Thoracic aorta (tissue), 2 donors: ENCODE measurements at regions not wholly inside any gene's neighbourhood (a gene's known extent, or its start where the extent isn't known, plus 50 kb on each side); places are given as distances from the start of the nearest gene placed in this dataset.

ENCODE experiments used
- ATAC-seq: fragments of 150-250 bp; one replicate; pipeline ENCODE4 v1.8.0; 2017; ENCODE audit warnings: low read depth; ENCODE audit not compliant: insufficient number of reproducible peaks, low FRiP score
- DNase-seq: peaks from one replicate; pipeline ENCODE4 v3.0.0-alpha.2; 2020; ENCODE audit warnings: low spot score
- H3K27ac ChIP-seq, 2 donors: fragments of 200-600 bp; sonication (generic); 1 replicate in 1 of 2; 2 replicates in 1 of 2; pipeline ENCODE4 v1.5.1; 2016; ENCODE audit warnings: mild to moderate bottlenecking in 2 of 2, moderate library complexity in 2 of 2
- H3K27me3 ChIP-seq: fragments of 200-600 bp; sonication (generic); replicated peaks from 2 replicates; pipeline ENCODE4 v1.6.0; 2016; ENCODE audit warnings: mild to moderate bottlenecking; ENCODE audit not compliant: insufficient read depth
- H3K36me3 ChIP-seq: fragments of 200-600 bp; sonication (generic); one replicate; pipeline ENCODE4 v1.5.1; 2016
- H3K4me1 ChIP-seq, 2 donors: fragments of 200-600 bp; sonication (generic); 1 replicate in 1 of 2; 2 replicates in 1 of 2; pipeline versions ENCODE4 v1.5.1 to v1.6.0; 2016; ENCODE audit warnings: low read depth in 2 of 2, mild to moderate bottlenecking in 1 of 2; ENCODE audit not compliant: control insufficient read depth in 1 of 2
- H3K4me3 ChIP-seq: fragments of 200-600 bp; sonication (generic); 2 replicates; pipeline ENCODE4 v1.5.1; 2016; ENCODE audit warnings: mild to moderate bottlenecking
- H3K9me3 ChIP-seq: fragments of 200-600 bp; sonication (generic); 2 replicates; pipeline ENCODE4 v1.5.1; 2016
- TF ChIP-seq, protein P1 (sequence below): fragments of 200-600 bp; sonication (generic); IDR thresholded peaks from one replicate; pipeline ENCODE4 v1.5.1; 2019; ENCODE audit warnings: antibody characterized with exemption

DNA sequence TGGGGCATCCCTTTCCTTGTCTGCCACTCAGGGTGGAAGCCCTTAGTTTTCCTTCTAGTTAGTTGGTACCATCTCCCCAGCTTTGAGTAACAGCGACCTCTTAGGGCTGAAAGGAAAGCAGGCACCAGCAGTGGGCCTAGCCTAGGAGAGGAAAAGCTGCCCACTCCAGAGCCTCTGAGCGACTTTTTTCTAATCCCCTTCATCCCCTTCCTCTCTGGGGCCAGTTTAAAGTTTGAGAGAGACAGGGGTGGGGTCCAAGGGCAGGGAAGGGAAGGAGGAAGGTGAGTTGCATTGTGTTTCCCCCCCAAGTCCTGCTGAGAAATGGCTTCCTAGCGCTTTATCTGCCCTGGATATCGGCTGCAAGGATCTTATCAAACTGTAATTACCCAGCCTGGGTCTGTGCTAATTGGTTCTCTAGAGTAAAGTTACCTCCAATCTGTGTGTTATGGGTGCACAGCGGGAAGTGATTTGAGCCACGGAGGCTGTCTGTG is 573.9 kb upstream of the CADM1 start:
- no peak for DNase-seq
- H3K27ac ChIP-seq, result no peak overlapping the region
- H3K4me3 ChIP-seq, result no peak overlapping the region
- H3K9me3 ChIP-seq, result no peaks in the 10 kb centered on the region
- H3K4me1 ChIP-seq, result no peaks in the 10 kb centered on the region
- TF ChIP-seq, protein P1, sequence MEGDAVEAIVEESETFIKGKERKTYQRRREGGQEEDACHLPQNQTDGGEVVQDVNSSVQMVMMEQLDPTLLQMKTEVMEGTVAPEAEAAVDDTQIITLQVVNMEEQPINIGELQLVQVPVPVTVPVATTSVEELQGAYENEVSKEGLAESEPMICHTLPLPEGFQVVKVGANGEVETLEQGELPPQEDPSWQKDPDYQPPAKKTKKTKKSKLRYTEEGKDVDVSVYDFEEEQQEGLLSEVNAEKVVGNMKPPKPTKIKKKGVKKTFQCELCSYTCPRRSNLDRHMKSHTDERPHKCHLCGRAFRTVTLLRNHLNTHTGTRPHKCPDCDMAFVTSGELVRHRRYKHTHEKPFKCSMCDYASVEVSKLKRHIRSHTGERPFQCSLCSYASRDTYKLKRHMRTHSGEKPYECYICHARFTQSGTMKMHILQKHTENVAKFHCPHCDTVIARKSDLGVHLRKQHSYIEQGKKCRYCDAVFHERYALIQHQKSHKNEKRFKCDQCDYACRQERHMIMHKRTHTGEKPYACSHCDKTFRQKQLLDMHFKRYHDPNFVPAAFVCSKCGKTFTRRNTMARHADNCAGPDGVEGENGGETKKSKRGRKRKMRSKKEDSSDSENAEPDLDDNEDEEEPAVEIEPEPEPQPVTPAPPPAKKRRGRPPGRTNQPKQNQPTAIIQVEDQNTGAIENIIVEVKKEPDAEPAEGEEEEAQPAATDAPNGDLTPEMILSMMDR, result no peak
- ATAC-seq, result no peak
- no peaks in the 10 kb centered on the region for H3K36me3 ChIP-seq
- no peaks in the 10 kb centered on the region for H3K27me3 ChIP-seq

DNA sequence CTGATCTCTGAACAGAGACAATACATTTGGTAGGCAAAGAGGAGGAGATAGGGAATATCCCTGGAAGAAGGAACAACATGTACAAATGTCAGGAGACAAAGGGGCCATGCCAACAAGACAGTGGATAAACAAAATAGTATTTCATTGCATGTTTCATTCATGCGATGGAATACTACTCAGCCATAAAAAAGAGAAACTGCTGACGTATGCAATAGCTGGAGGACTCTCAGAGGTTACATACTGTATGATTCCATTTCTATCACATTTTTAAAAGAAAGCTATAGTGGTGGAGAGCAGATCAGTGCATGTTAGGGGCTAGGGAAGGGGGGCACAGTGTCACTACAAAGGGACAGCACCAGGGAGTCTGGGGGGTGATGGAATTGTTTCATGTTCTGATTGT is 572.9 kb upstream of the CADM1 start:
- no peak for ATAC-seq
- Histone ChIP-seq H3K27ac (no peak overlapping the region), H3K4me1 (no peaks in the 10 kb centered on the region), H3K27me3 (no peaks in the 10 kb centered on the region), H3K4me3 (no peak overlapping the region), H3K36me3 (no peaks in the 10 kb centered on the region), H3K9me3 (no peaks in the 10 kb centered on the region)
- TF ChIP-seq, protein P1, result no peak
- no peak for DNase-seq

DNA sequence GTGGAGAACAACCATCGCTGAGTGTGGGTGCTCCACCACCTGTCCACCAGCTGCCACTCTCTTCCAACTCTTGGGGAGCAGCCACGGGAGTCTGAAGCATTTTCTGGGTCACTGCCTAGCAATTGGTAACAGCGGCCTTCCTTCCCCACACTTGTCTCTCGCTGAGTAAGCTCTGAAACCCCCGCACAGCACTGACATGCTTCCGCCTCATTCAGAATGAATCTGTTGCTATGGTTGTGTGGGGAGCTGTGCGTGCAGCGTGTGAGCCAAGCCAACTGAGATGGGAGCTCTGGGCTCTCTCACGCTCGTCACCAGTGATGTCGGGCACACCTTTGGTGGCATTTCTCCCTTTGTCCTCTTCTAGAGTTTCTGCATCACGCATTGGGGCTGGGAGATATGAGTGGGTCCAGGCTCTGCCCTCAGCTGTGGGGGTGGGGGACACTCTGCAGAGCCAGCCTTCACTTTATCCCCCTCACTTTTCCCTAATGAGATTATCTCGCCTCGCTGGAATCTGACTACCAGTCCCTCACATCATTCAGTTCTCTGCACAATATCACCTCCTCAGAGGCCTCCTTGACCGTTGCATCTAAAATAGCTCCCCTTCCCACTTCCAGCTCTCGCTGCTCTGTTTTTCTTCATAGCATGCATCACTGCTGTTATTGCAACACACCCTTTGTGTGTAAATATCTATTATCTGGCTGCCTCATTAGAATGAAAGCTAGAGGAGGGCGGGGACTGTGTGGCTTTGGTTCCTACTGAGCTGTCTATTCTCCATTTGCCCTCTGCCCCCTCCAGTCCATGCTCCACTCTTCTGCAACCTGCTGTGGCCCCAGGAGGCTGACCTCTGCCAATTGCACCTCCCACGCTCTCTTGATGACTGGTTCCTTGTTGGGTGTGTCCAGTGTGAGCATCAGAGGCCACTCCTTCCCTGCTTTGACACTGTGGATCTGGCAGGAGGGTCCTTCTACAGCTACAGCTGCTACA is 569.9 kb upstream of the CADM1 start:
- Histone ChIP-seq H3K9me3 (no peaks in the 10 kb centered on the region), H3K27ac (no peak overlapping the region), H3K27me3 (no peaks in the 10 kb centered on the region), H3K4me1 (no peaks in the 10 kb centered on the region), H3K36me3 (no peaks in the 10 kb centered on the region), H3K4me3 (no peak overlapping the region)
- DNase-seq, result no peak
- TF ChIP-seq, protein P1, result no peak
- ATAC-seq, result no peak

DNA sequence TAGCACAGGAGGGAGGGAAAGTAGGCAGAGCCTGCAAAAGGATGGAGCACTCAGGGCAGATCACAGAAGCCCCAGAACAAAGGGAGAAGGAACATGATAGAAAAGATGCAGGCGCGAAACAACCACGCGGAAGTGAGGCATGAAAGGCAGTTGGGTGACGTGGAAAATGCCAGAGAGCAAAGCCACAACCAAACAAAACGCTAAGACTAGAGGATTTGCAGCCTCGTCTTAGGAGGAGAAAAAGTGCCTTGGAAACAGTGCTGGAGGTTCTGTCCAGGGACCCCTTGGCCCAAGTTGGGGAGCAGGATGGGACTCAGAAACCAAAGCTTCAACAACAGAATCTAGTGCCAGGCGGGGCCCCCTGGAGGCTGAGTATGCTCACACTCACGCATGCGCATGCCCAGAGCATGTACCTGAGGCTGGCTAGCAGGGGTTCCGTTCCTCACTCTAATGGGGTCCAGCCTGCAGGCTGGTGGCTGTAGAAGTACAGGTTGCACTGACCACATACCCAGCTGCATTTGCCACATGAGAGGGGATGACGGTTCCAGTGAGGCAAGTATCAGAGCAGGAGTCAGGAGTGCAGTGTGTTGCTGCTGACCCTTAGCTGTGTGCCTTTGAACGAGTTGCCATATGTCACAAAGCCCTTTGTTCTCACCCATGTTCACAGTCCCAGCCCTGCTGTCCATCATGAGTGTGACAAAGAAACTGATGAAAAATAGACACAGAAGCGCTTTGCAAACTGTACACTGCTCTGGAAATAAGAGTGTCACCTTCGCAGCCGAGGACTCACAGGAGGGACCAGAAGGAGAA is 568.6 kb upstream of the CADM1 start:
- no peak for ATAC-seq

More for the DNA sequence above, 568.6 kb upstream of the CADM1 start:
- DNase-seq, result no peak
- TF ChIP-seq, protein P1, result no peak
- Histone ChIP-seq H3K27ac (no peak overlapping the region), H3K27me3 (no peaks in the 10 kb centered on the region), H3K36me3 (no peaks in the 10 kb centered on the region), H3K9me3 (no peaks in the 10 kb centered on the region), H3K4me3 (no peak overlapping the region), H3K4me1 (no peaks in the 10 kb centered on the region)
